Iris pigment epithelial cell (primary cell): ENCODE measurements at regions not wholly inside any gene's neighbourhood (a gene's known extent, or its start where the extent isn't known, plus 50 kb on each side); places are given as distances from the start of the nearest gene placed in this dataset.
"Not testable (repeated sequence)": the region's sequence is repeated elsewhere in the genome, so short reads cannot be mapped to it uniquely, and the experiment has no call there.

Experiments
- DNase-seq: peaks from one replicate; pipeline ENCODE4 v3.0.0-alpha.2; 2011; ENCODE audit warnings: low read depth

DNA sequence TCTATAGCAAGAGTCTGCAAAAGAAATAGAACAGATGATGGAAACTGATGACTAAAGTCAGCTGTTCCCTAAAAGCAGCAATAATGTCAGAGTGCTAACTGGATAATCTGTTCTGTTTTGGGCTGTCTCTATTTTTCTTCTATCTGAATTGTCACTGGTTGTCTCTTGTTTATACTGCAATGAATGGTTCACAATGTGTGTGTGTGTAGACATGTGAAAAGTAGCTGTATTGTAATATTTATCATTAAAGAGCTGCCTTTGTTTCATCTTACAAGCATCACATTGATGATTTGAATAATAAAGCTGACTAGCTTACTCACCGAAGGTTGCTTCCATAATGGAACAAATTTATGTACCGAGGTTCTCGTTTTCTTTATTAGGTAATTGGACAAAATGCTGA is 456.0 kb upstream of the ZEB2 start:
- DNase-seq = no peak

DNA sequence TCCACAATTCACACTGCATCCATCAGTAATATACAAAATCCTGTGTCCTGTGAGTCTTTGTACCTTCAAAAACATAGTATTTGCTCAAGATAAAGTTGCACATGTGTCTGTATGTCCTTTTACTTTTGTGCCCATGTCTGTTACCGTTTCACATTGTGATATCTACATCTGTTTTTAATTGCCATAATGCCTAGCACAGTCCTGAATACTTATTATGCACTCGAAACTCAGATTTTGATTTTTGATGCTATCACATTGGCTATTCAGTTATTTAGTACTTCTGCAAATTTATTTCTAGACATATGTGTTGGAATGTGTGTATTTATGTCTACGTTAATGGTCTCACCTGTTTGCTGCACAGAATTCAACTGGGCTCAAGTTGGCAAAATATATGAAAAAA is 452.8 kb upstream of the ZEB2 start:
- no peak for DNase-seq

GRCh38 chr2:144971786-144972335 is 451.9 kb upstream of the ZEB2 start:
- no peak for DNase-seq

GRCh38 chr2:144970410-144970809 is 450.5 kb upstream of the ZEB2 start:
- DNase-seq = not testable (repeated sequence)

DNA sequence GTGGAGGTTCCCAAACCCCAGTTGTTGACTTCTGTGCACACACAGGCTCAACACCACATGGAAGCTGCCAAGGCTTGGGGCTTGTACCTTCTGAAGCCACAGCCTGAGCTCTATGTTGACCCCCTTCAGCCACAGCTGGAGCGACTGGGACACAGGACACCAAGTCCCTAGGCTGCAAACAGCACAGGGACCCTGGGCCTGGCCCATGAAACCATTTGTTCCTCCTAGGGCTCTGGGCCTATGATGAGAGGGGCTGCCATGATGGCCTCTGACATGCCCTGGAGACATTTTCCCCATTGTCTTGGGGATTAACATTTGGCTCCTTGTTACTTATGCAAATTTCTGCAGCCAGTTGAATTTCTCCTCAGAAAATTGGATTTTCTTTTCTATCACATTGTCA is 449.6 kb upstream of the ZEB2 start:
- DNase-seq = not testable (repeated sequence)

- no peak for DNase-seq
Measured at GRCh38 chr2:144967961-144968360, 448.0 kb upstream of the ZEB2 start.

DNA sequence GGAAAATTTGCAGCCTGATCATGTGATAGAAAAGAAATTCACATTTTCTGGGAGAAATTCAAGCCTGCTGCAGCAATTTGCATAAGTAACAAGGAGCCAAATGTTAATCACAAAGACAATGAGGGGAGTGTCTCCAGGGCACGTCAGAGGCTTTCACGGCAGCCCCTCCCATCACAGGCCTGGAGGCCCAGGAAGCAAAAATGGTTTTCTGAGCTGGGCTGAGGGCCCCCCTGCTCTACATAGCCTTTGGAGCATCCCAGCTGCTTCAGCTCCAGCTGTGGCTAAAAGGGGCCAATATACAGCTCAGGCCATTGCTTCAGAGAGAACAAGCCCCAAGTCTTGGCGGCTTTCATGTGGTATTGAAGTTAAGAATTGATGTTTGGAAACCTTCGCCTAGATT is 445.3 kb upstream of the ZEB2 start:
- no peak for DNase-seq

DNA sequence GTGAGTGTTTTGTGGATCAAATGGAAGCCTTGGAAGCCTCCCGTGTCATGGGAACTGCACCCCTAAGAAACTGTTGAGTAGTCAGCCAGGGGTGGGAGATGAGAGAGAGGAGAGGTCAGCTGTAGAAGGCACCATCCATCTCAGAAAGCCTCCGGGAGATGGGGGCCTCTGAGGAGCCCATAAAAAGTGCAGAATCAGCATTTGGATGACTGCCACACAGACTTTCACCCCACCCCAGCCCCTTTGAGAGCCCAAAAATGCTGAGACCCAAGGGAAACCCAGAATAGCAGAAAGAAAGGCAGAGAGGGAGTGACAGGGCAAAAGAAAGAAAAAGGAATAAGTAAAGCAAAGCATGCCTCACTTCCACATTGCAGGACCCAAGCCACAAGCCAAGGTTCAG is 443.1 kb upstream of the ZEB2 start:
- no peak for DNase-seq

DNA sequence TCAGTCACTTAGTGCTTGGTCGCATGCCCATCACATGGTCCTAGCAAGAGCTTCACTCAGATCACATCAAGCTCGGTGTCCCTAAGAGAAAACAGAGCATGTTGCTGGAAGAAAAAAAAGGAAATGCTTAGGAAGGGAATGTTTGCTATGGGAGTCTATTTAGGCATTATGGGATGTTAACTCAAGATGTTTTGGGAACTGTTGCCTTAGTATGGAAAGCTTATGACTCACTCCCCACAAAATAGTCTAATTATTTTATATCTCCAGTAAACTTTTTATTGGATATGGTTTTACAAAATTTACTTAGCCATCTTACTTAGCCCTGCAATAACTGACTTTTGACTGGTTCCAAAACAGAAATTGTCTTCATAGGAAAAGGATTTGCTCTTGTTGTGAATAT is 439.5 kb upstream of the ZEB2 start:
- DNase-seq = no peak

GRCh38 chr2:144950899-144951560 is 431.1 kb upstream of the ZEB2 start:
- DNase-seq = peak; percentile 81

DNA sequence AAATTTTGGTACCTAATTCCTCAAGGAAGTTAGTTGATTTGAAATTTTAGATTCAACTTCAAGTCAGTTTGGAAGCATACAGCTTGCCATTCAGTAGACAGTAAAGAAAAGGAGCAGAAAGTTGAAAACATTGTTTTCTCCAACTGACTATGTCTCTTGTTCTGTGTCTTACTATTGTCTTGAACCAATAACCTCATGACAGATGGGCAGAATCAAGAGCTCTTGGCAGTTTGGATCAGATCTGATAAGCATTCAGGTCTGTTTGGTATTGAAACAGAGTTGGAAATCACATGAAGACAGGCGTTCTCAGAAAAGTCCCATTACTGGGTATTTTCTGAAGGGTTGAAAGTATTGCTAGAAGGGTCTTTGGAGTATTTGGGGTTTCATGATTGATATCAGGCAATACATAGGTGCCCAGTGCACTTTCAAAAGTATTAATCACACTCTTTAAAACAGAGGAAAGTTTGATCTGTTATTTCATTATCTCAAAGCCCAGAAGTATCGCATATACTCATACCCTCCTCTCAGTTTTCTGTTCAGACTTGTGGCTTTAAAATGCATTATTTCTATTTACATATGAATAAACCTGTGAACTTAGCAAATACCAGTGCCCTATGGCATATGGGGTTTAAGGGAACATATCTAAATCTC is 428.4 kb upstream of the ZEB2 start:
- no peak for DNase-seq

- DNase-seq = no peak
Measured at GRCh38 chr2:144947709-144948037, 427.8 kb upstream of the ZEB2 start.

DNA sequence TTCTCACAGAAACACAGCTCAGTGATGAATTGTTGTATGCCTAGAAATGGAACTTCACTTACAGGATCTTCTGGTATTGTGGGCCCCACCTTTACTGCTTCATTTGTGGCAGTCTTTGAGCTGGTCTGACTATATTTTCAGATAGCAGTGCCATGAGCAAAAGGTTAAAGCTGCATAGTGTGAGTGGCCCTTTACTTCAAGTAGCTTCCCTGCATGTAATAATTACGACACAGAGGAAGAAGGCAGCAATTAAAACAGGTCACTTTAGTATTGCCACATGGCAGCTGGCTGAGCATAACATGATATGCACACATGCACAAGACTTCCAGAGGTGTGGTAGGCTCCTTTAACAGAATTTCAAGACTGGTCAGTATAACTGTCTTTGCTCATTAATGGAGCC is 426.3 kb upstream of the ZEB2 start:
- no peak for DNase-seq

DNA sequence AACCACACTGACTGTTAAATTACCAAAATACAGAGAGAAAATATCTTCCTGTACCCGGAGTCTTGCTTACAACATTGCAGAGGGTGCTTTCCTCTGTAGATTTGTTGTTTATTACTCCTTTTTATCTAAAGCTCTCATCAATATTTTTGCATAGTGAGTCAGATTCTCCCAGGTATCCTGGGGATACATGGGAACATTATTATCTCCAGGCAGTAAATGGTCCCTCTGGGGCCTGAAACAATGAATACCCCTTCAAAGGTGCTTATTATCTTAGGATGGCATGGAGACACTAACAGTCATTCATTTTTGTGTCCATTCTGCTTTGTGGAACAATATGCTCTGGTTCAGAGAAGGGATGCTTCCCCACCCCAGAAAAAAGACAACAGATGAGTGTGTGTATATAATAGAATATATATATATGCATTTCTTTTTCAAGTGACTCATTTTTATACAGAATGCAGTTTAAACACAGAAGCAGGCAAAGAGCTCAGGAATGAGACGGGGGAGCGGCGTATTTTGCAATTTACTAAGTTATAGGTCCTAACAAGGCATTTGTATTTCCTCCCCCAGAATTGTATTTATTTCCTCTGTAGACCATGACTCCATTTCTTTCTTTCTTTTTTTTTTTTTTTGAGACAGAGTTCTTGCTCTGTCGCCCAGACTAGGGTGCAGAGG is 424.8 kb upstream of the ZEB2 start:
- peak; percentile 71 for DNase-seq

DNA sequence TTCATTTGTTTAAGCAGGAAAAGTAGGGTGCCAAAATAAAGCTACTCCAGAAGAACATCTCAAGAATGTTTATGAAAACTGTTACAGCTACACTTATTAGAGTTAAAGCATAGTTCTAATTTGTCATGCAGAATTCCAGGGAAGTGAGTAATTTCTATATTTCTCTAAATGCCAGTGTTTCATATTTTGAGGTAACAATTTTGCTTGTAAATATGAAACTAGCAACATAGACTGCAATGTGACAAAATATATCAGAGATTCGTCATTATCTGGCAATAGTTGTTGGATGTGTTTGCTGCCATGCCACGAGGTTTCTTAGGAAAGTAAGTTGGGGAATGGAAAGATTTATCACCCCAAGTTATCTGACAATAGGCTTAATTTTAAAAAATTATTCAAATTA is 424.1 kb upstream of the ZEB2 start:
- DNase-seq = peak; percentile 79

GRCh38 chr2:144943293-144943941 is 423.5 kb upstream of the ZEB2 start:
- DNase-seq = no peak

- peak; percentile 81 for DNase-seq
Measured at GRCh38 chr2:144942516-144943256, 422.8 kb upstream of the ZEB2 start.

DNA sequence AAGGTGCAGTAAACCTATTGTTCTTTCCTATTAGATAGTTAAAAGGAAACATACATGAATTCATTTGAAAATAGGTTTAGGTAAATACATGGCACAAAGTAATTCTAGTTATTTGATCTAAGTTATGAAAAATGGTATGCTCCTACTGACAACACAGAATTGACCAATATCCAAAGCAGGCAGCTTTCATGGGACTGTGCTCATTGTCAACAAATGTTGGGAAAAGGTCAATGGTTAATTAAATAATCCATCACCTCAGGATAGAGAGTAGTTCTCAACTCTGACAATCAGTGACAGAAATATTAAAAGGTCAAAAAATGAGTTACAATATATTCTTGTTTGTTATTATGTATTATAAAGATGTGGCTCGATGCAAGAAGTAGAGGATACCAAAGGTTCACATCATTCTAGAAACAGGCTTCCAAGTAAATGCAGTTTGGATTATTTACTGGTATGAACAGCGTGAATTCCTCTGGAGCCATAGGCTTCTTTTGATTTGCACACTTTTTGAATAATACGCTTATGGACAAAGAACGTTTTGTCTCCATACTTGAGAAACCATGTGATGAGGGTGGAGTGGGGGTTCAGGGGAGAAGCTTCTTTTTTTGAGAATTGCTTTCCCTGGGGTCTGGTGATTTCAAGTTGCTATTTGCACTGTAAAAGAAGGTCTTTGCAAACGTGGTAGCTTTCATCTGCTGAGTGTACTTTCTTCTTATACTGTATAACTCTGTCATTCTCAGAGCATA is 422.0 kb upstream of the ZEB2 start:
- DNase-seq = no peak

DNA sequence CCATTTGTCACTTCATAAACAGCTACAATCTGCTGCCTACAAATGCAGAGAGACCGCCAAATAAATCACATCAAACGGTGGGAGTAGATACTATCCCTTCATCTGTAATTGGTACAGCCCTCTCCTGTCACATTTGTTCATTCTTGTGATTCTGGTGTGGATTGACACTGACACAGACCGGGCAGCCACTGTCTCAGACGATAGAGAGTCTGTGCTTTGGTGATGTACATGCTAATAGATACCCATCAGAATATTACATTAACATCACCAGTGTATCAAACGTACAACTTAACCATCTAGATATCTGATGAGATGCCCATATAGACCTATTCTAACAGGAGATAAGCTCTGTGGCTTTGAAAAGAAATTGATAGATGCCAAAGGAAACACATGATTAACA is 419.7 kb upstream of the ZEB2 start:
- DNase-seq = no peak

DNA sequence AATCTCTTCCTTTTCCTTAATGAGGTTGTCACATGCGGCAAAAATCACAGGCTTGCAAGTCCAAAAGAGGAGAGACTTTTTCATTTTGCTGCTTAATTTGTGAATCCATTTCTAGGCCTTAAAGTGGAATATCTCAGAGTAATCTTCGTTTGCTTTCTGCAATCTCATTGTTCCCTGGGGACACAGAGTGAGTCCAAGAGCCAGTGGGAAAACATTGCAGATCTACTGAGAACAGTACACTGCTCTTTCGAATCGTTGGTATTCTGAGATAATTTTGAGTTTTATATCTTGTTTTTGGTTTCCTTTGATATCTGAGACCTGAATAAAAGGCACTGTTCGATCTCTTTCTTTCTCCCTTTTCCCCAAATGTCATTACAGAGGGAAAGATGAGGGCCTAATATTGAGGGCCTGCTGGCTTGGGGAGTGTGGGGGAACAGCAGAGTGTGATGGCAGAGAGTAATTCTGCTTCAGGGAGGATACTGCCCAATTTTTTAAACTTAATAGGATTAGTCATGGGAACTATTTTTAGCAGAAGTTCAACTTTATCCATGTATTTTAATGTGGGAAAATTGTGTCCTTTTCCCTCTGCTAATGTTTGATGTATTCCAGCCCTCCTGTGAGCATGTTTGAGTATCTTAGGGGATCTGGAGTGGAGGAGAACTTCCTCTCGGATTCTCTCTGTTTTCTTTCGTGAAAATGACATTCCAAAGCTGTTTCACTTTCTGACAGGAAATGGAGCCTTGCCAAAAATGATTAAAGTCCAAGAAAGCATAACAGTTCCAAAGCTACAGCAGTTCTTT is 418.2 kb upstream of the ZEB2 start:
- DNase-seq = peak; percentile 76

- no peak for DNase-seq
Measured at GRCh38 chr2:144937066-144937465, 417.1 kb upstream of the ZEB2 start.
